Activated CD4-positive, alpha-beta T cell treated with anti-CD3 and anti-CD28 coated beads for 36 hours (primary cell): ENCODE measurements at regions not wholly inside any gene's neighbourhood (a gene's known extent, or its start where the extent isn't known, plus 50 kb on each side); places are given as distances from the start of the nearest gene placed in this dataset.

Experiments used
- ATAC-seq: fragments of 200-7000 bp; cut with Tn5 transposase; one replicate; pipeline ENCODE4 v1.10.0; 2021; ENCODE audit warnings: mild to moderate bottlenecking, moderate library complexity
- CTCF ChIA-PET: fragments of 350-600 bp; sonication (Branson Sonifier 250); formaldehyde crosslinking; loops from one replicate; lab custom pipeline; 2021; ENCODE audit warnings: antibody characterized with exemption; lab: Charles Lee
- POLR2A ChIA-PET: fragments of 350-600 bp; sonication (Branson Sonifier 250); formaldehyde crosslinking; loops from one replicate; lab custom pipeline; 2021; ENCODE audit warnings: antibody characterized with exemption, inconsistent platforms; lab: Charles Lee
- DNase-seq: peaks from one replicate; pipeline ENCODE4 v3.0.0-alpha.2; 2020
- H3K27ac Mint-ChIP-seq: one replicate; pipeline ENCODE4 v1.8.0; 2021; ENCODE audit warnings: mixed read lengths
- H3K27me3 Mint-ChIP-seq: one replicate; pipeline ENCODE4 v1.8.0; 2021; ENCODE audit warnings: mixed read lengths
- H3K36me3 Mint-ChIP-seq: one replicate; pipeline ENCODE4 v1.8.0; 2021; ENCODE audit warnings: low read depth, mixed read lengths
- H3K4me1 Mint-ChIP-seq: one replicate; pipeline ENCODE4 v1.8.0; 2021; ENCODE audit warnings: mixed read lengths
- H3K4me3 Mint-ChIP-seq: one replicate; pipeline ENCODE4 v1.8.0; 2021; ENCODE audit warnings: mild to moderate bottlenecking, moderate library complexity, mixed read lengths
- H3K9me3 Mint-ChIP-seq: one replicate; pipeline ENCODE4 v1.8.0; 2021; ENCODE audit warnings: low read depth, mixed read lengths
- intact Hi-C, 2 experiments: fragments of 100-400 bp; cut with DNase I in 1 of 2; cut with micrococcal nuclease in 1 of 2; formaldehyde crosslinking; loops; one replicate each; pipeline versions ENCODE4 v1.14.2 to v1.15.1; 2022 to 2024; cut with DNase I, micrococcal nuclease

DNA sequence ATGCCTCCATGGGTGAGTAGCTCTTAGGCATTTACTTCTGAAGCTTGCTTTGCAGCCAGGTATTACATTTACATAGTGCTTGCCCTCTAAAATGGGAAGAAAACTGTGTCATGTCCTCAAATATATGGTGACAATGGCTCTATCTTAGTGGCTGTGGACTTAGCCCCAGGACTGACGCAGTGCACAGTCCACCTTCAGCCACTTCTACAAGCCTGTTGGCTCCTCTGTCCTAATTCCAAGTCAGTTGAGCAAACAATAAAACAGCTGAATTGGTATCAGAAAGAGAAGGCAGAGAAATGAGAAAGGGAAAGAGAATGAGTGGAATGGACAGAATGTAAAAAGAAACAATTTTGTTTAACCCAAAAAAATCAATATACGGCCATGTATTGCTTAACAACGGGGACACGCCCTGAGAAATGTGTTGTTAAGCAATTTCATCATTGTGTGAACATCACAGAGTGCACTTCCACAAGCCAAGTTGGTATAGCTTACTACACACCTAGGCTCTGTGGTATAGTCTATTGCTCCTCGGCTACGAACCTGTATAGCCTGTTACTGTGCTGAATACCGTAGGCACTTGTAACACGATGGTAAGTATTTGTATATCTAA is 93.5 kb downstream of the GRIN2B start:
- Mint-ChIP-seq H3K4me3 (no peak overlapping the region), H3K9me3 (no peaks in the 10 kb centered on the region), H3K4me1 (no peaks in the 10 kb centered on the region), H3K36me3 (no peaks in the 10 kb centered on the region), H3K27me3 (peaks cover 10% of the 10 kb centered on the region), H3K27ac (no peak overlapping the region)
- ATAC-seq = no peak
- intact Hi-C loops = no loop called here
- DNase-seq = no peak
- CTCF ChIA-PET = no interaction called here
- POLR2A ChIA-PET = no interaction called here

- POLR2A ChIA-PET = no interaction called here
- Mint-ChIP-seq H3K27me3 (peaks cover 7% of the 10 kb centered on the region), H3K4me1 (no peaks in the 10 kb centered on the region), H3K9me3 (no peaks in the 10 kb centered on the region), H3K4me3 (no peak overlapping the region), H3K27ac (no peak overlapping the region), H3K36me3 (no peaks in the 10 kb centered on the region)
- intact Hi-C loops = no loop called here
- CTCF ChIA-PET = no interaction called here
- DNase-seq (no peak), ATAC-seq (no peak)
Observed at GRCh38 chr12:13882176-13882575, 99.2 kb downstream of the GRIN2B start.

DNA sequence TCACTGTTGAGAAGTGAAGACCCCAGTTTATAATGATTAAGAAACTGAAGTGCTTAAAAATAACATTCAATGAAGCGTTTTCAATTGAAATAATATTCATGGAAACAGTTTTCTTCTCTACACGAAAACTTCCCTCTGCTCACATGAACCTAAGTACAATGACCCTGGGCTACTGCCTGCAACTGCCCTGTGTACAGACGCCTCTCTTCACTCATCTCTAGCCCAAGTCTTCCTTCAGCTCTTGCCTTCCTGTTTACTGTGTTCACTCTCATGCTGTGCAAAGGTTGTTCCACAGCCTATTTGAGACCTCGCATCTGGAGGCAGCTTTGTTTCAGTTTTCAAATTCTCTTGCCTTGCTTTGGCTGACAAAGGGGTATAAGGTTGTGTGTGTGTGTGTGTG is 100.8 kb downstream of the GRIN2B start:
- no peak for DNase-seq
- ChIA-PET CTCF (no interaction called here), POLR2A (no interaction called here)
- Mint-ChIP-seq H3K4me3 (no peak overlapping the region), H3K36me3 (no peaks in the 10 kb centered on the region), H3K27me3 (peaks cover 7% of the 10 kb centered on the region), H3K9me3 (no peaks in the 10 kb centered on the region), H3K27ac (no peak overlapping the region), H3K4me1 (no peaks in the 10 kb centered on the region)
- intact Hi-C loops = no loop called here
- ATAC-seq = no peak

- DNase-seq (no peak), ATAC-seq (no peak)
- H3K36me3 Mint-ChIP-seq = no peaks in the 10 kb centered on the region
- no peaks in the 10 kb centered on the region for H3K9me3 Mint-ChIP-seq
- no peak overlapping the region for H3K27ac Mint-ChIP-seq
- ChIA-PET POLR2A (no interaction called here), CTCF (no interaction called here)
- intact Hi-C loops = no loop called here
- H3K27me3 Mint-ChIP-seq = peaks cover 2% of the 10 kb centered on the region
- H3K4me3 Mint-ChIP-seq = no peak overlapping the region
- no peaks in the 10 kb centered on the region for H3K4me1 Mint-ChIP-seq
Observed at GRCh38 chr12:13875744-13876143, 105.7 kb downstream of the GRIN2B start.

GRCh38 chr12:13870255-13870654 is 111.1 kb downstream of the GRIN2B start:
- H3K27ac Mint-ChIP-seq = no peak overlapping the region
- intact Hi-C loops = no loop called here
- DNase-seq (no peak), ATAC-seq (no peak)
- no peaks in the 10 kb centered on the region for H3K36me3 Mint-ChIP-seq
- no peaks in the 10 kb centered on the region for H3K4me1 Mint-ChIP-seq
- H3K27me3 Mint-ChIP-seq = peaks cover 17% of the 10 kb centered on the region
- CTCF ChIA-PET = interaction anchor here (0.7 kb wide), 1 partner anchor 297 kb away, joined by 3 read pairs; no protein-coding TSS in a partner anchor
- no peaks in the 10 kb centered on the region for H3K9me3 Mint-ChIP-seq
- H3K4me3 Mint-ChIP-seq = no peak overlapping the region
- POLR2A ChIA-PET = no interaction called here

DNA sequence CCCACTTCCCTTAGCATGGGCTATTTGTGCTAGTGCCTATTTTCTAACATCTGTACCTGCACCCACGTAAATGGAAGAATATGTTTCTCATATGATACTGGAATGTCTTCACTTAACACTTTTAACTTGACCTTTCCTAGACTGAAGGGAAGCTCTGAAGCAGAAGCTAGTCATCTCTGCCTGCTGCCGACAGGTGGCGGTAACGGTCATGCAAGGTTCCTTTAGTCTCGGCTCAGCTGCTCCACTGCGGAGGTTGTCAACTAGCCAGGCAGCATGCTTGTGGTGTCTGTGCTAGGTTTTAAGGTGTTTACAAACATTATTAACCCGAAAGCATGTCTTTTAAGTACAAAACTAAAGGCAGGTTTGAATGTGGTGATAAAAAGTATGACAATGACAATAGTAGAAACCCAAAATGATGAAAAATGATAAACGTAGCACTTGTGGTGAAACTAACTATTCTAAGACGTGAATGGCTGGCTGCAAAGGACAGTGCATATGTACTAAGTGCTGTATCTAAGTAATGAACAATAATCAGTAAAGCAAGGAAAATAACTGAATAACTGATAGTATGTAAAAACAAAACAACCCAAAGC is 117.2 kb downstream of the GRIN2B start:
- no peak overlapping the region for H3K27ac Mint-ChIP-seq
- DNase-seq (peak; percentile 82), ATAC-seq (peak; percentile 78)
- H3K4me1 Mint-ChIP-seq = no peaks in the 10 kb centered on the region
- H3K4me3 Mint-ChIP-seq = no peak overlapping the region
- ChIA-PET CTCF (interaction anchor here (0.6 to 1.6 kb wide), 10 partner anchors 9 to 754 kb away, joined by 3 to 9 read pairs (median 4); no protein-coding TSS in a partner anchor), POLR2A (no interaction called here)
- intact Hi-C loops = loop anchor here (1.0 to 2.0 kb wide), 3 partner anchors 77 to 303 kb away; no protein-coding TSS in a partner anchor
- no peaks in the 10 kb centered on the region for H3K36me3 Mint-ChIP-seq
- no peaks in the 10 kb centered on the region for H3K9me3 Mint-ChIP-seq
- peaks cover 18% of the 10 kb centered on the region for H3K27me3 Mint-ChIP-seq

DNA sequence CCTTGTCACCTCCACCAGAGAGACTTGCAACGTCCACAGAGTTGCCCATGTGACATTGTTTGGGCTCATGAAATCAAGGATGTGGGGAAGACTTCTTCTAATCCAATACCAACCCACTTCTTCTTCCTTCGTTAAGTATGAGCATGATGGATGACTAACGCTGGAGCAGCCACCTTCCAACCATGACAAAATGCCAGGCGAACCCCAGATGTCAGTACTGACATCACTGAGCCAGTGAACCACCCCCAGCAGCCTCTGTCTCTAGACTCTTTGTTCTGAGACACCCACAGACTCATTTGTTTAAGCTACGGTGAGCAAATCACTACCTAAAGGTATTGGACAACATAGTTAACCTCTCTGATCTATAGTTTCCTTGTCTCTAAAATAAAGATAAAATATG is 123.7 kb downstream of the GRIN2B start:
- no peak overlapping the region for H3K27ac Mint-ChIP-seq
- ChIA-PET CTCF (no interaction called here), POLR2A (no interaction called here)
- no peaks in the 10 kb centered on the region for H3K9me3 Mint-ChIP-seq
- no peak overlapping the region for H3K4me3 Mint-ChIP-seq
- no peak for ATAC-seq
- H3K4me1 Mint-ChIP-seq = no peaks in the 10 kb centered on the region
- peaks cover 9% of the 10 kb centered on the region for H3K27me3 Mint-ChIP-seq
- no peak for DNase-seq
- no peaks in the 10 kb centered on the region for H3K36me3 Mint-ChIP-seq
- intact Hi-C loops = no loop called here

DNA sequence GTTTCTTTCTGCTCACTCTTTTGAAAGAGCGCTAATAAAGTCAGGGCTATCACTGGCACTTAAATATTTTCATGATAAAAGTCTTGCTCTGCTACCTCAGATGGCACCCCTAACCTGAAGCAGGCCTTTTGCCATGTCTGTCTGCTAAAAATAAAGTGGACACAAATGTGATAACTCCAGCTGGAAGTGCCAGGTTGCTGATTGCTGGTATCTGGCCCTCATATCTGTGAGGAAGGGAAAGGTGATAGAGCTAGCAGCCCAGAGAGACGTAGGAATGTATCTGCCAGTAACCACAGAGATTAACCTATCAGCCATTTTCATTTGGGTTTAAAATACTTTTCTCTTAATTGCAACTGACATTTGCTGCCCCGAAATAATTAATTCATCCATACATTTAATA is 127.9 kb downstream of the GRIN2B start:
- no peaks in the 10 kb centered on the region for H3K9me3 Mint-ChIP-seq
- CTCF ChIA-PET = no interaction called here
- POLR2A ChIA-PET = no interaction called here
- H3K4me1 Mint-ChIP-seq = no peaks in the 10 kb centered on the region
- H3K27me3 Mint-ChIP-seq = peaks cover 4% of the 10 kb centered on the region
- H3K27ac Mint-ChIP-seq = no peak overlapping the region
- H3K36me3 Mint-ChIP-seq = no peaks in the 10 kb centered on the region
- intact Hi-C loops = no loop called here
- ATAC-seq (no peak), DNase-seq (no peak)
- H3K4me3 Mint-ChIP-seq = no peak overlapping the region

DNA sequence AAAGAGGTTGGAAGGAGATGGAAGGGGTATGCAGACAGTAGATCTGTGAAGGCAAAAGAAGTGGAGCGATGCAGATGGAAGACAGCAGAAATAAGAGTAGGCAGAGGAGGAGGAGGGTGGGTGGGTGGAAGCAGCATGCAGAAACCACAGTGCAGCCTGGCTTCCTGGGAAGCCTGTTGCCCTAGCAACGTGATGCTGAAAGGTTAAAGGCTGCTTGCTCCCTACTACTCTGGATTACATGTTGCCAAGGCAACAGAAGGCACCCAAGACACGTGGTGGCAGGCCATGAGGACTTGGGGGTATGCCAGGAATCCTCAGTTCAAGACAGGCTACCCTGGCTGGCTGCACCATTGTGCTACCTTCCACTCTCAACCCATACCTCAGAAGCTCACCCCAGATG is 129.6 kb downstream of the GRIN2B start:
- ATAC-seq (no peak), DNase-seq (no peak)
- POLR2A ChIA-PET = no interaction called here
- intact Hi-C loops = no loop called here
- Mint-ChIP-seq H3K4me1 (no peaks in the 10 kb centered on the region), H3K27me3 (peaks cover 7% of the 10 kb centered on the region), H3K27ac (no peak overlapping the region), H3K36me3 (no peaks in the 10 kb centered on the region), H3K9me3 (no peaks in the 10 kb centered on the region), H3K4me3 (no peak overlapping the region)
- CTCF ChIA-PET = no interaction called here

DNA sequence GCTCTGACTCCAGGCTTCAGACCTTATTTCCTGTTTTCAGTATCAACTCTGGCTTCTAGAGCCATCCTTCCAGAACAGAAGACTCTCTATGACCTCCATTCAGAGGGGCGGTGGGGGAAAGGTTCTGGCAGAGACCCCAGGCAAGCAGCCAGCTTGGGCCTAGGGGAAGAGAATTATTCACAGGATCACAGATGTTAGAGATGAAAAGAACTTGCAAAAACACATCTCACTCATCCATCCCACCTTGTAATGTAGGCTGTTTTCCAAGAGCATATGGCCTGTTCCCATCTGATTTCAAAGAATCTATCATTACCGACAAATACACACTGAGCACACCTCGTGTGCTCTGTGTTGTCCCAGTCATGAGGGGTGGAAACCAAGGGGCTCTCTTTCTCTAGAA is 131.9 kb downstream of the GRIN2B start:
- Mint-ChIP-seq H3K27ac (no peak overlapping the region), H3K36me3 (no peaks in the 10 kb centered on the region), H3K27me3 (peaks cover 9% of the 10 kb centered on the region), H3K9me3 (no peaks in the 10 kb centered on the region), H3K4me1 (no peaks in the 10 kb centered on the region), H3K4me3 (no peak overlapping the region)
- intact Hi-C loops = no loop called here
- DNase-seq (no peak), ATAC-seq (no peak)
- ChIA-PET CTCF (no interaction called here), POLR2A (no interaction called here)

DNA sequence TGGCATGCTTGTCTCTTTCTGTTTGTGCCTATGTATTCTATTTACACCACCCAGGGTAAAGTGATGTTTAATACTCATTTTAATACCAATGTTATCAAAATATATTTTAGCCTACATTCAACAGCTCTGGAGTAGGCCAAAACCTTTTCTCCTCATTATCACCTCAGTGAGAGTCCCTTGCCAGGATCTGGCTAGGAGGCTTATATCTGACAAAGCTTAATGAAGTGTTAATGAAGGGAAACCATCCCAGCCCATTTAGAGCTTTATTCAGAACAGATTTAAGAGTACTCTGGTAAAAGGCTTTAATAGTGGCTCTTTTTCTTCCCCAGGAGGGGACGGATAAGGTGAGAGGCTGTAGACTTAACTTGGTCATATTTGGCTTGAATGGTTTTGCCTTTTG is 137.6 kb downstream of the GRIN2B start:
- DNase-seq = no peak
- Mint-ChIP-seq H3K27ac (no peak overlapping the region), H3K27me3 (peaks cover 11% of the 10 kb centered on the region), H3K4me1 (no peaks in the 10 kb centered on the region), H3K36me3 (no peaks in the 10 kb centered on the region), H3K9me3 (no peaks in the 10 kb centered on the region), H3K4me3 (no peak overlapping the region)
- ATAC-seq = no peak
- POLR2A ChIA-PET = no interaction called here
- intact Hi-C loops = no loop called here
- CTCF ChIA-PET = interaction anchor here (1.1 kb wide), 1 partner anchor 119 kb away, joined by 3 read pairs; no protein-coding TSS in a partner anchor

DNA sequence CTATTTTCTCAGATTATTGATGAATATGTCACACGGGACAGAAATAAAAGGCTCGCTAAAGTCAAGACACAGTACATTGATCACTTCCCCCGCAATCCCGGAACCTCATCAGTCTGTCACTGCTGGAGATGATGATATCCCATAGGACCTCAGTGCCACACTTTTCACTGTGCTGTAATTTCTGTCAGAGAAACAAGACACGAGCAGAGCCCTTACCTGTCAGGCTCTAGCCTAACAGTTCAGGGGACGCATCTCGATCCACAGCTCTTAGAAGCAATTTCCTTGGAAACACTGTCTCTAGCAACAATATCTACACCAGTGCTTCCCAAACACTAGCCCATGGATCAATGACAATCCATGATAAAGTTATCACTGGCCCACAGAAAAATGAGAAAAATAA is 140.0 kb downstream of the GRIN2B start:
- POLR2A ChIA-PET = no interaction called here
- Mint-ChIP-seq H3K36me3 (no peaks in the 10 kb centered on the region), H3K9me3 (no peaks in the 10 kb centered on the region), H3K27ac (no peak overlapping the region), H3K4me3 (no peak overlapping the region), H3K4me1 (no peaks in the 10 kb centered on the region), H3K27me3 (peaks cover 9% of the 10 kb centered on the region)
- ATAC-seq (no peak), DNase-seq (no peak)
- intact Hi-C loops = no loop called here
- CTCF ChIA-PET = no interaction called here
